Head of caudate nucleus (tissue), 42 donors: ENCODE measurements at regions not wholly inside any gene's neighbourhood (a gene's known extent, or its start where the extent isn't known, plus 50 kb on each side); places are given as distances from the start of the nearest gene placed in this dataset.

ENCODE experiments used
- DNase-seq, 42 donors: peaks; one replicate each; pipeline versions ENCODE4 v3.0.0 to v3.0.0-alpha.2; 2020 to 2021; ENCODE audit warnings: mixed read lengths in 7 of 42
- intact Hi-C: fragments of 100-400 bp; cut with DNase I; formaldehyde crosslinking; loops from one replicate; pipeline ENCODE4 v1.15.0; 2022

- DNase-seq, result no peak
- intact Hi-C loops, result no loop called here
These were observed 145.4 kb downstream of the PTGER3 start for GRCh38 chr1:70902211-70902610.

GRCh38 chr1:70906800-70907199 is 140.8 kb downstream of the PTGER3 start:
- no peak for DNase-seq
- intact Hi-C loops, result no loop called here

- no peak for DNase-seq
- intact Hi-C loops, result no loop called here
These were observed 139.9 kb downstream of the PTGER3 start for GRCh38 chr1:70907563-70908310.

GRCh38 chr1:70909262-70909822 is 138.3 kb downstream of the PTGER3 start:
- intact Hi-C loops, result no loop called here
- DNase-seq, result no peak

- intact Hi-C loops, result no loop called here
- no peak for DNase-seq
These were observed 137.6 kb downstream of the PTGER3 start for GRCh38 chr1:70910013-70910412.

- intact Hi-C loops, result no loop called here
- DNase-seq, result no peak
These were observed 135.8 kb downstream of the PTGER3 start for GRCh38 chr1:70911861-70912260.

- intact Hi-C loops, result no loop called here
- no peak for DNase-seq
These were observed 133.4 kb downstream of the PTGER3 start for GRCh38 chr1:70914224-70914623.

GRCh38 chr1:70915258-70916033 is 132.2 kb downstream of the PTGER3 start:
- intact Hi-C loops, result no loop called here
- DNase-seq, result no peak

- no peak for DNase-seq
- intact Hi-C loops, result no loop called here
These were observed 131.6 kb downstream of the PTGER3 start for GRCh38 chr1:70916034-70916427.

GRCh38 chr1:70919706-70920323 is 127.8 kb downstream of the PTGER3 start:
- no peak for DNase-seq
- intact Hi-C loops, result no loop called here
